K562 (cell line): ENCODE measurements at regions not wholly inside any gene's neighbourhood (a gene's known extent, or its start where the extent isn't known, plus 50 kb on each side); places are given as distances from the start of the nearest gene placed in this dataset.

ENCODE experiments used
- ATF1 ChIP-seq, 2 experiments: fragments of 450-650 bp in 1 of 2; IDR thresholded peaks; 2 replicates each; pipeline ENCODE4 v1.6.1; 2016; ENCODE audit warnings: missing compliant biosample characterization in 1 of 2, missing genetic modification characterization in 1 of 2
- EZH2 ChIP-seq: IDR thresholded peaks from 2 replicates; pipeline ENCODE4 v1.6.1; 2012; ENCODE audit warnings: low read depth, mild to moderate bottlenecking, inconsistent platforms, low read length, borderline replicate concordance
- POLR2A ChIP-seq: fragments of 450-650 bp; conservative IDR thresholded peaks from 2 replicates; pipeline ENCODE4 v1.6.1; 2016
- REST ChIP-seq, 2 experiments: fragments of 450-650 bp; formaldehyde crosslinking in 1 of 2; IDR thresholded peaks; 2 replicates each; pipeline versions ENCODE4 v1.4.0 to v1.6.1; 2014 to 2020; ENCODE audit warnings: mild to moderate bottlenecking in 2 of 2, borderline replicate concordance in 1 of 2, low read depth in 1 of 2
- STAT6 ChIP-seq: sonication (generic); formaldehyde crosslinking; IDR thresholded peaks from 2 replicates; pipeline ENCODE4 v1.8.1; 2023; ENCODE audit warnings: mild to moderate bottlenecking, missing genetic modification reagents
- TRIM24 ChIP-seq, 2 experiments: fragments of 450-650 bp; IDR thresholded peaks; 2 replicates each; pipeline ENCODE4 v1.6.1; 2016
- ZFP30 ChIP-seq: fragments of 250-450 bp; sonication (Bioruptor Pico); IDR thresholded peaks from 2 replicates; pipeline ENCODE4 v1.8.0; 2022; ENCODE audit warnings: moderate library complexity, mild to moderate bottlenecking, inconsistent platforms, borderline replicate concordance
- TF ChIP-seq, protein P1 (sequence below): sonication (generic); formaldehyde crosslinking; IDR thresholded peaks from 2 replicates; pipeline ENCODE4 v1.8.0; 2022; ENCODE audit warnings: mild to moderate bottlenecking, missing genetic modification reagents

DNA sequence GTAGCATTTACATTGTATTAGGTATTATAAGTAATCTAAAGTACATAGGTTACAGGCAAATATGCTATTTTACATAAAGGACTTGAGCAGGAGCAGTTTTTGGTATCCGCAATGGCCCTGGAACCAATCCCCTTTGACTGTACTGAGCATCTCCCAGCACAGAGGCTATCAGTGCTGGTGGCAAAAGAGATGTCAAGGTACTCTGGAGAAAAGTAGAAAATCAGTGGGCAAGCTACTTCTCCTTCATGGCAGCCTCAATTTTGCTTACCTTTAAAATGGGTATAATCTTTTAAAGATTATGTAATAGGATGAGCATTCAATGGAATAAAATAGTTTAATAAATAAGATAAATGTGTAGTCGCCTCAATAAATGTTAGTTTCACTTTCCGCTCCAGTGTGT, 56.7 kb upstream of the LMCD1 start:
- TF ChIP-seq POLR2A: no peak
- TF ChIP-seq EZH2: no peak
- TF ChIP-seq STAT6 (CRISPR knock-in tag): no peak
- TF ChIP-seq ZFP30 (CRISPR knock-in tag): no peak
- no peak for TF ChIP-seq REST (IDR thresholded peaks at IDR 0.05; ENCODE audit: borderline replicate concordance)
- no peak for TF ChIP-seq REST (CRISPR knock-in tag; IDR thresholded peaks at IDR 0.05; ENCODE audit: low read depth)
- TF ChIP-seq, protein P1, sequence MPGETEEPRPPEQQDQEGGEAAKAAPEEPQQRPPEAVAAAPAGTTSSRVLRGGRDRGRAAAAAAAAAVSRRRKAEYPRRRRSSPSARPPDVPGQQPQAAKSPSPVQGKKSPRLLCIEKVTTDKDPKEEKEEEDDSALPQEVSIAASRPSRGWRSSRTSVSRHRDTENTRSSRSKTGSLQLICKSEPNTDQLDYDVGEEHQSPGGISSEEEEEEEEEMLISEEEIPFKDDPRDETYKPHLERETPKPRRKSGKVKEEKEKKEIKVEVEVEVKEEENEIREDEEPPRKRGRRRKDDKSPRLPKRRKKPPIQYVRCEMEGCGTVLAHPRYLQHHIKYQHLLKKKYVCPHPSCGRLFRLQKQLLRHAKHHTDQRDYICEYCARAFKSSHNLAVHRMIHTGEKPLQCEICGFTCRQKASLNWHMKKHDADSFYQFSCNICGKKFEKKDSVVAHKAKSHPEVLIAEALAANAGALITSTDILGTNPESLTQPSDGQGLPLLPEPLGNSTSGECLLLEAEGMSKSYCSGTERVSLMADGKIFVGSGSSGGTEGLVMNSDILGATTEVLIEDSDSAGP (CRISPR knock-in tag): no peak
- no peak for TF ChIP-seq ATF1 (CRISPR knock-in tag; IDR thresholded peaks at IDR 0.05)
- TF ChIP-seq ATF1 (tag; IDR thresholded peaks at IDR 0.05): no peak
- no peak for TF ChIP-seq TRIM24 (IDR thresholded peaks at IDR 0.05)
